CD4-positive, alpha-beta T cell treated with Interleukin-17A for 1 hour (primary cell): ENCODE measurements at regions not wholly inside any gene's neighbourhood (a gene's known extent, or its start where the extent isn't known, plus 50 kb on each side); places are given as distances from the start of the nearest gene placed in this dataset.
A peak's percentile ranks its signal among the peaks of the same experiment; 100 is the strongest.

ENCODE experiments used
- DNase-seq: peaks from one replicate; pipeline ENCODE4 v3.0.0-alpha.2; 2020

DNA sequence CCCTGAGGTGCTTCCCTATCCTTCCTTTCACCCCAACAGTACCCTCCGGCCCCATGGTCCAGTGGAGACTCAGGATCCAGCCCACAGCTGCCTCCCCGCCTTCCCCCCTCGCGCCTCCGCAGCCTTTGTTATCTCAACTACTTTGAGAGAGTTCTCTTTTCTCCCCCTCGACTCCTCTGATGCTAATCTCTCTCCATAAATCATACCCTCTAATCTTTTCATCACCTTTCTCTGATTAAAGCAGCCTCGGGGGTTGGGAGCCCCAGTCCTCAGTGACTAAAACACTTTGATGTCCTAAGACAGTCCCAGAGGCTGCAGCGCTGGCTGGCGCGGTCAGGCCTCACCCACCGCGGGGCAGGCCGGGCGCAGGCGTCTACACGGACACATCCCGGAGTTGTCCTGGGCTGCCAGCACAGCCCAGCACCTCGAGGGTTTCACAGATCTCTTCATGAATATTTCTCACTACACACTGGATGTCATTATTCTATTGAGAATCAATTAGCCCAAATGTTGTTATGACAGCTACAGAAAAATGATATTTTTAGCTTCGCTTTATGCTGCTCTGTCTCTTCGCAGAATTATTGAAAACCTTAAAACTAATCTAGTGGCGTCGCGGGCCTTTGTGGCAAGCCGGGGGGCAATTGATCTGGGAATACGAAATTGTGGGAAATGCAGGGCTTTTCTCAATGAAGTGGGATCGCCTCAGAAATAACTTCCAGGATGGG is 289.5 kb downstream of the RRAGC start:
- no peak for DNase-seq

DNA sequence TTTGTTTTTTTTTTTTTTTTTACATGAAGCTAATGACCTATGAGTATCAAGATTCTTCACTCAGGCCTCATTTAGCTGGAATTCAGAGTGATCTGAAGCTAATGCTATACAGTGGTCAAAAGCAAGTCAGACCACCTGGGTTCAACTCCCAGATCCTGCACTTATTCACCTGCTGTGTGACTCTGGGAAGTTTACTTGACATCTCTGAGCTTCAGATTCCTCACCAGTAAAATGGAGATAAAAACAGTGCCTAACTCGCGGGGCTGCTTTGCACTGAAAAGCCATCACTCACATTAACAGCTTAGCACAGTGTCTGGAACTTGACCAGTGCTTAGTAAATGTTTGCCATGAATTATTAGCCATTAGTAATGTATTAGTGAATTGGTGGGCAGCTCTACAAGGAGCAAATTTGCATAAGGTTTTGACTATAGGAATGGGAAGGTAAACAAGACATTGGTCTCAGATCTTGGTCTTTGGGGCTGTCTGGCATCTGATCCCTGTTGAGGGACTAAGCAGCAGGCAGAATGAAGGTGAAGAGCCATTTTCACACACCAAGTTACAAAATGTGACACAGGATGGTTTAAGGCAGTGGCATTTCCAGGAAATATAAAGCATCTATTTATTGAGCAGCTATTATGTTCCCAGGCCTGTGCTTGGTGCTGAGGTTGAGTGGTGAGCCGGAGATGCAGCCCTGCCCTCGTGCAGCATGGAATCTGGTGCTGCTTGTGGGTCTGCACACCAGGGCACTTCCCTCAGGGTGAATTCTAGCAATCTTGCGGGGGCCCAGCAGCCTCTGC is 291.3 kb downstream of the RRAGC start:
- no peak for DNase-seq

DNA sequence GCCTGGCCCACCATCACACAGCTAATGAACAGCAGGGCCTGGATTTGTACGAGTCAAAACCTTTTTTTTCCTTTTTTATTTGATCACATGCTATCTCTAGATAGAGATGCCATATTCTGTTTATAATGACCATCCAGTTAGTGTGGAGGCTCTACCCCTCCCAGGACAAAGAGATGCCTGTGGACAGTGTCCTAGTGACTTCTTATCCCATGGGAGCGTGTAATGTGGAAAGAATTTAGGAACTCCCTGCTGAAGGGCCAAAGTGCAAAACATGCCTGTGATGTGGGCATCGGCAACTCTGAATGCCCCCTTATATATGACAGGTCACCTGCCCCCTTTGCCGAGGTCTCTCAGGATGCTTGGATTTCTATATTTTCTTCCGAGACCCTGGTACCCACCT is 292.2 kb downstream of the RRAGC start:
- no peak for DNase-seq

DNA sequence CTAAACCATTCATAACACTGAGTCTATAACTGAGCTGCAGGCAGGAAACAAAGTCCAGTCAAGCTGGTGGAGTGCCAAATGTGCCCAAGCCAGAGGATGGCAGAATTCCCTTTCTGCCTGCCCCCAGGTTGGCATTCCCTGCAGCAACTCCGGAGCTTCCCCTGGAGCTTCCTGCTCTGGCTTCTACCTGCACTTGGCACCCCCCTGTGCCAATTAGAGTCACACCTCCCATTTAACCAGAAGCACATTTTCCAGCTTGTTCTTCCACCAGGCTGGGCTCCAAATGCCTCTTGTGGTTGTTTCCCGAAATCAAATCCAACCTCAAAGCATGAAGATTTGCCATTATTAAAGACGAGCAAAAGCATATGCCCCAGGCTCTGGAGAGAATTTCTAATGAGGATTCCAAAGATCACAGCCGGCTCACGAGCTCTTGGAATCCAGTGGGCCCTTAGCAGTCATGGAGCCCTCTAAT is 294.5 kb downstream of the RRAGC start:
- no peak for DNase-seq

DNA sequence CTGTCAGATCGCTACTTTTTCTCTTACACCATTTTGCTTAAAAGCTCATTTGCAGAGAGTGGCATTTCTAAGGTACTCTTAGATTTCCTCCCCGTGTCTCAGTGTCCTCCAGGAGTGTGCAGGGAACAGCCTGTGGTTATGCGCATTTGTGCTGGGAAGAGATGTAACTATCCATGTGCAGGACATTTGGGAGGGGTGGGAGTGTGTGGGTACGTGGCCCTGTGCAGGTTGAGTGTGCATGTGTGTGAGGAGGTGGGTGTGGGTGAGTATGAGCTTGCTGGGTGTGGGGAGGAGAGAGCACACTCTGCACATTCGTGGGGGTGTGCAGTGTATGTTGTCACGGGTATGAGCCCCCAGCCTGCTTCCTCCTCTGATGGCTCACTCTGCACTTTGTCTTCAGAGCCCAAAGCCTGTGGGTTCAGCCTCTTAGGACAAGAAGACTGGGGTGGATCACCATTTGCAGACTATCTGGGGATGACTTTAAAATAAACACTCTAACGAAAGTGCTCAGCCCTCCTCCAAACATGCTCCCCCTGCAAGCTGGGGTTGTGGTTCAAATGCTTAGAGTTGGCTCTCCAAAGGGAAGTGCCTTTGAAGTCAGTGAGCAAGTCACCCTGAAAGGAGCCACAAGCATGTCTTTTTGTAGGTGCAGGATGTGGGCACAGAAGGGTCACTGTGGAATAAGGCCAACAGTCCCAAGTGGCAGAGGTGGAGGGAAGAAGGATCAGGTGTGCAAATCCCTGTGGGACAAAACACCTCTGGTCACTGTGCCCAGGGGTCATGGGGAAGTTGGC is 295.4 kb downstream of the RRAGC start:
- DNase-seq: no peak

DNA sequence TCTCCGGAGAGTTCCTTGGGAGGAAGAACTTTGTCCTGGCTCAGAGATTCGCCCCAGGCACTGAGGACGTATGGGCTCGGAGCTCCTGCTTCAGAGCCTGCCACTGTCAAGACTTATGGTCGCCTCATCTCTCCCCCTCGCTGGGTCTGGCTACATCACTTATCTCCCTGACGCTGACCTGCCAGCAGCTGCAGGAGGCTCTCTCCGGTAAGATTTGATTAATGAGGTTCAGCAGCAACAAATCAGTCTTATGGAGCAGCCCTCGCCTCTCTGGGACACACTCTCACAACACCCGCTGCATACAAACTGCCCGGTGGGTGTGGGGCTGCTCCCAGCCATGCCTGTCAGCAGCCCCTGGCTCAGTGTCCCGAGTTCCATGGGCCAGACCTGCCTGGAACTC is 297.8 kb downstream of the RRAGC start:
- no peak for DNase-seq

DNA sequence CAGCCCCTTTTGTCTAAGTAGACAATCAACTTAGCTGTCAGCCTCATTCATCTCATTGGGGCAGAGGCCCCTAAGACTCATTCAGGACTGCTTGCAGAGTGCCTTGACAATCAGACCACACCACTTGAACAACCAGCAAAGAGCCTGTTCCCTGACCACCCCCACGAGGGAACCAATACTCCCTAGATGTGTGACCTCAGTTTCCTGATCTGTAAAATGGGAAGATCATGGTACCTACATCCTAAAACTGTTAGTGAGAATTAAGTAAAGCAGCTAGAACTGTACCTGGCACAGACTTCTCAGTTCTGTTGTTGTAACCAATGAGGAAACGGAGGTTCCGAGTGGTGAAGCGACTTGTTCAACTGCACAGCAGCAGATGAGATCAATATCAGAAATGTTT is 298.5 kb downstream of the RRAGC start:
- no peak for DNase-seq

DNA sequence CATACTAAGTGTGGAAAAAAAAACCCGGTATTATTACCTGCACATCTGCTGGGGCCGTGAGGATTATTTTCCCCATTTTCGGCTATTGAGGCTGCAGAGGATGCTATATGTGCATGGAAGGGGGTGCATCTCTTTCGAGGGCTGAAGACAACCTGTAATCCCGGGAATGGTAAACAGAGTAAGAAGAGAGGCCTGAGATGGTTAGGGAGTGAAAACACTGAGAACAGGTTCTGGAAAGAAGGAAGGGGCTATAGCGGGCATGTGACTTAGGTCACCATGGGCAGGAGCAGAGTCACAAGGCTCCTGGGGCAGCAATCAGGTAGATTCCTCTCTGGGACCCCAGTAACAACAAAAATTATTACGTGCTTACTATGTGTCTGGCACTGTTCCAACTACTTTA is 299.1 kb downstream of the RRAGC start:
- no peak for DNase-seq

DNA sequence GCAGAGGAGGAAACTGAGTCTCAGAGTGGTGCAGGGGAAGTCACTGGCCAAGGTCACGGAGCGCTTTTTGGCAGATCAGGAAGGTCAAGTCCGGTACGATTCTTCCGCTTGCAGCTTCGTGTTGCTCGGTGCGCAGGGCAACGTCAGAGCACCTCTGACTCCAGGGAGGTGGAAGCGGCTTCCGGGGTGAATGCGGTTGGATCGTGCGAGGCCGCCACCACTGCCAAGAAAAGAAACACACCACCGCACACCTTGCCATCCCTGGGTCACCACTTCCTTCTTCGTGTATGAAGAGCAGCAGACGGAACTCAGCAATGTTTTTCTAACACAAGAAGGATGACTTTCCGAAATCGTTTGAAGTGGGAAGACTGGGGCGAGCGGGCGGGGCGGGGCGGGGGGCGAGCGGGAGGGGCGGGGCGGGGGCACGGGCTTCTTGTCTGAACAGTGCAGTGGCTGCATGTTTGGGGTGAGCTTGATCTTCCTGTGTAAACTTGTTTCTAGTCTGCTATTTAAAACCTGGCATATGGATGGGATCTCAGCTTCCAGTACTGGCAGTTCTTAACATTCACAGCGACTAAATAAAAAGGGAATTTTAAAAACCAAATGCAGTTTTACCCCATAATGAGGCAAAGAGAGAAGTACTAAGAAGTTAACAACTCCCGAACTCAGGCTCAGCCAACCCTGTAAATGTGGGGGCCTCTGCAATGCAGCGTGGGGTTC is 300.0 kb downstream of the RRAGC start:
- peak; percentile 87 for DNase-seq

DNA sequence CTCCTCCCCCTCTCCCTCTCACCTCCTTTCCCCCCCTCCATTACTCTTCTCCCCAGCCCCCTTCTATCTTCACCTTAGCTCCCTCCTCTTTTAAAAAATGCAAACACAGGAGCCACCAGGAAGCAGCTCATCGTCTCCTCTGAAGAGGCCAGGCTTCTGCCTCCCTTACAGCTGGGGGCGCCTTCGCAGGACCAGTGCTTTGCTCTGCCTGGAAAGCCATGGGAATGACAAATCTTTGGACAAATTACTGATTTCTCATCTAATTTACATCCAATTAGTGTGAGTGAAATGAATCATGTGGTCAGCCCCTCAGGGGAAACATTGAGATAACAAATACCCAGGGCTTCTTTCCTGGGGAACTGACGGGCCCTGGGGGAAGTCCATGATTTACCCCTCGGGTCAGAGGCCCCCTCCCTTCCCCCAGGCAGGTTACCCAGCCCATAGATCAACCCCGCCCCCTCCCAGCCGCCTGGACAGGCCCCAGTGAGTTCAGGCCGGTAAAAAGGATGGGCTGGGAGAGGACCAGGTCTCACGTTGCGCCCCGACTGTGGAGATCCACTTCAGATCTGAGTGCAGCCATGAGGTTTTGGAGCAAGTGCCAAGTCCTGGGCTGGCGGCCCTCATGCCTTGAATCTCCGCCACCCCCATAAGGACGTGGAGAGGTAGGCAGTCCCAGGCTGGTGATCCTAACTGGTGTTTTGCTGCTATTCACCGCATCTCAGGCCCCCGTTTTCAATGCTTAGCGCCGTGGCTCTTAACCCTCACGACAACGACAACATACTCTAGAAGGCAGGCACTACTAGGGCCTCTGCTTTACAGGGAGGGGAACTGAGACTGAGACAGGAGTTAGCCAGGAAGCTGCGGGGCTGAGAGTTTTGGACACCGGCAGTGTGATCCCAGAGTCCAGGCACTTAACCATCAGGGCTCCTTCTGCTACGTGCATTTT is 300.8 kb downstream of the RRAGC start:
- no peak for DNase-seq

DNA sequence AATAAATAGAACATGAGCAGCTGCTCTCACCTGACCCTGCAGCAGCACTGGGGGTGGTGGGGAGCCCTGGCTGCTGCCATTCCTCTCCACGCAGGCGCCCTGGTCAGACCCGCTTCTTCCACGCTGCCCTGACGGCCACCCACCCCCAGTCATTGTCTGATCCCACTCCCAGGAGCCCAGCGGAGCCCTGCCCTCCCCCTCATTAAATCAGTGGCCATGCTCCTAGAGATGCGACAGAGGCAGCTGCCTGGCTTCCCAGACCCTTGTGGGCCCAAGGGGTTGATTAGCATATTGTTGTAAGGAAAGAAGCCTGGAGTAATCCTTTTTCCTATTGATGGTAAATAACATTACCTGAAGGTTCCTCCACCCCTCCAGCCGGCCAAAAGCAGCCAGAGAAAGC is 301.5 kb downstream of the RRAGC start:
- no peak for DNase-seq

DNA sequence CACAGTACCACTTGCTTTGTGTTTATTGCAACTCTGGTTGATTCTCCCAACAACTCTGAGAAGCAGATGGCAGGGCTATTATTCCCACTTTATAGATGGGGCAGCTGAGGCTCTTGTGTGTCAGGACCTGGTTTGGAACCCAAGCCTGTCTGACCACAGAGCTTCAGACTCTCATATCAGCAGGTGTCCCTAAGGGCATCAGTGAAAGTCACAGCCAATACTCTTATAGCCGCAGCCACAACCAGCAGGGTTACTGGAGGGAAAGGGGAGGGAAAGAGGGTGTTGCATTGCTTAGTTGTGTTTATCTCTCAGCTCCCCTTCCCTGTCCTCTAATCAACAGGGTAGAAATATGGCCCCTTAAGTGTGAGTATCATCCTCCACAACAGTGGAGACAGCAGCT is 304.0 kb downstream of the RRAGC start:
- DNase-seq: no peak

DNA sequence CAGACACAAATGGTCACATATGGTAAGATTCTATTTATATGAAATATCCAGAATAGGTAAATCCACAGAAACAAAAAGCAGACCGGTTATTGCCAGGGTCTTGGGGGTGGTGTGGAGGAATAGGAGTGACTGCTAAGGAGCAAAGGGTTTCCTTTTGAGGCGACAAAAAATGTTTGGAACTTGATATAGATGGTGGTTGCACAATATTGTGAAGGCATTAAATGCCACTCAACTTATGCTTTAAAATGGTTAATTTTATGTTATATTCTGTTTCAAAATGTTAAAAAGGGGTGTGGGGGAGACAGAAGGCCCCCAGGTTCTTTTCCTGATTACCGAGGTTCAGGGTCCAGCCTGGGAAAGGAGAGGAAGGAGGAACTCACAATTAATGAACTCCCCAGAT is 304.4 kb downstream of the RRAGC start:
- no peak for DNase-seq

DNA sequence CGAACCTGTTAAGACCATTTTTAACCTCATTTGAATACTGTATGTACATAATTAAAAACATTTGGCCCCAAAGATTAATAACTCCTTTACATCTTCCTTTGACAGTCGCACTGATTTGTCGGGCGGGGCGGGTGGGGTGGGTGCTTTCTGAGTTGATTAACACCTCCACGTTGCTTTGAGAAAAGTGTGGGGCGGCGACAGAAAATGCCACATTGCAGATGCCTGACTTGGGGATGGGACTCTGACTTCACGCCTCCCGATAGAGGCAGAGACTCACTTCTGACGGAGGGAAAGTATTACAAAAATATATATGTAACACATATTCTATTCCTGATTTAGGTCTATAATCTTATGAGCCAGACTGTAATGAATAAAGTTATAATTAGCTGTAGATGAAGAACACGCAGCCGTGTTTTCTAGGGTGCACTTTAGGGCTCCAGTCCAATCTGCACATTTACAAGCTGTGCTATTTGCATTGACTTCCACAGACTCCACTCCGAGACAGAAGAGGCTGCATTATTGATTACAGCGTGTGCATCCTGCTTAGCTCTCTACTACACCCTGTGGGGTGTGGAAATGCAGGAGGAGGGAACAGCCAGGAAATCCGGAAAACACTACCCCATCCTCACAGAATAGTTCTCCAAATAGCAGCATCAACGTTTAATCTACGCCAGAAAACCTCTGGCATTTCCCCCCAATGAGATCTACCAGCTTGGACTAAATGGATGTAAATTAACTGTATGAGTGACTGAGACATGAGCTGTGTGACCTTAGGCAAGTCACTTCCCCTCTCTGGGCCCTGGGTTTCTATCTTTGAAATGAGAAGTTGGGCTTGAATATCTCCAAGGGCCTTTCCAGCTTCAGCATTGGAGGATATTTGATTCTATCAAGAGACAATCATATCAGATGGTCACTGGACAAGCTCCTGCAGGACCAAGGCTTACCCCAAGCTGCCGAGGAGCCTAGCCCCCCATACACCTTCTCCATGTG is 308.0 kb downstream of the RRAGC start:
- DNase-seq: no peak

DNA sequence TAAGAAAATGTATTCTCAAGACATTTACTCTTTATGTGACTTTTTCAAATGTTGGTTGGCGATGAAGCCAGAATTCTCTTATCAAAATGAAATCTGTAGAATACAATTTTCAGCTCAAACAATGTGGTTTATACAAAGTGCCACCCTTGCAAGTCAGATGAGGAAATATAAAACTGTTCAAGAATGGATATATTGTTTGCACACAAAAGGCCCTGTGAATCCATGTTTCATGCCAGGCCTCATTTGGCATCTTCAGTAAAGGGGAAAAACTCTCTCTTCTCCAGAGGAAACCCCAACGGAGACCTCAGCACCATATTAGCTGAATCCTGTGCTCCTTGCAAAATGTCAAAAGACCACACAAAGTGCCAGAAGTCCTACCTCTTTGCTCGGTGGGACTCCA is 310.4 kb downstream of the RRAGC start:
- DNase-seq: no peak

DNA sequence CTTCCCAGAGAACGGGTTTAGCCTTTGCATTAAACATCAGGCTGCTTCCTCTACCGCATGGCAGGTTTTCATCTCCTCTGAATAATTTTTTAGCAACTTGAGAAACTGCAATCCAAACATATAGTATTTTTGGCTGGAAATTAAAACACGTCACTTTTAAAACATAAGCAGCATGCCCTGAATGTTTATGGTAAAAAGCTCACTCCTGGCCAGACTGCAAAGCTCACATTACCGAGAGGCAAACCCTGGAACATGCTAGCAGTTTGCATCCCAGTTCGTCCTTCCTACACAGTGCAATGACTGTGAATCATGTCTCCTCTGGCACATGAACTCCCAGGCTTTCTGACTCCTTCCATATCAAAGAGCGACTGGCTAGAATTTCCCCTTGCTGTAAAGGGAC is 312.3 kb downstream of the RRAGC start:
- no peak for DNase-seq

DNA sequence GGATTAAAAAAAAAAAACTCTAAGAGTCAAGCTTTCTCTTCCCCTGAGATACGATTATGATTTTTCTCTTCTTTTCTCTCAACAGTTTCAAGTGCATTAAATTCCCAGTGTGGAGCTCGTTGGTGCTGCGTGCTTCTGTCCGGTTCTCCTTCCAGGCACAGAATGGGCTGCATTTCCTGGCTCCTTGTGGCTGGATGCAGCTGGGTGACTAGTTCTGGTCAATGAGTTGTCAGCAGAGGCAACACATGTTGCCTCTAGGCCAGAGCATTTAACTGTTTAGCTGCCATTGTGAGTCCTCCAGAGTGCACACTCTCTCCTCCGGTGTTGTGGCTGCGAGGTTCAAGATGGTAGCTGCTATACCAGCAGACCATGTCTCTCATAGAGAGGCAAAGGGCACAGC is 312.9 kb downstream of the RRAGC start:
- DNase-seq: no peak

DNA sequence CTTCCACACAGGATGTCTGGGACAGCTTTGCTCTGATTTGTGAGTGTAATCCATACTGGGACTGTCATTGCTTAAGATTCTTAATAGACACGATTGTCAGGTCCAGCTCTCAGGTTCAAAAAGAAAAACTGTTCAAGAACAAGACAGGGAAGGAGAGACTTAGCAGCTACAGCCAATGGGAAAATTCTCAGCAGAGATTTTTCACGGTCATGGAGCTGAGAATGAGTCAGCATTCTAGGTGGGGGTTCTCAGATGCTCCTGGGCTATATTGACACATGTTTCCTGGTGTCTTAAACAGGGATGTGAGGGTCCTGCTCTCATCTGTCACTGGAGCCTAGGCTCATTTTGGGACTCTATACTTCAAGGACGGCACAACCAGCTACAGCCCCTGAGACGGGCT is 318.3 kb downstream of the RRAGC start:
- no peak for DNase-seq

DNA sequence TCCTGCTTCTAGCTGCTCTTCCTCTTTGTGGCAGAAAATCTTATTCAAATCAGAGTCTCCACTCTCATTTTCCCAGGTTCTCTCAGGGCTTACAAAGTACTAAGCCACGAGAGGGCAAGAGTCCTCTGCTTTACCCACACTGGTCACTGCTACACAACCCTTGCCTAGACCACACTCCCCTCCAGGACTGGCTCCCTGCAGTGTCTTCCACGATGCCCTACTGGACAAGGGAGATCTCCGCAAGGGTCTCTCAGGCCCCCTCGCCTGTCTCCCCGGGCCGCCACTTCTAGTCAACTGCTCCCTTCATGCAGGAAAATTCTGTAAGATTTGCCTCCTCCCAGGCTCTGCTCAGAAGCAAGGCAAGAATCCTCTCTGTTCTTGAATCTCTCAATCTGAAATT is 319.6 kb downstream of the RRAGC start:
- no peak for DNase-seq

DNA sequence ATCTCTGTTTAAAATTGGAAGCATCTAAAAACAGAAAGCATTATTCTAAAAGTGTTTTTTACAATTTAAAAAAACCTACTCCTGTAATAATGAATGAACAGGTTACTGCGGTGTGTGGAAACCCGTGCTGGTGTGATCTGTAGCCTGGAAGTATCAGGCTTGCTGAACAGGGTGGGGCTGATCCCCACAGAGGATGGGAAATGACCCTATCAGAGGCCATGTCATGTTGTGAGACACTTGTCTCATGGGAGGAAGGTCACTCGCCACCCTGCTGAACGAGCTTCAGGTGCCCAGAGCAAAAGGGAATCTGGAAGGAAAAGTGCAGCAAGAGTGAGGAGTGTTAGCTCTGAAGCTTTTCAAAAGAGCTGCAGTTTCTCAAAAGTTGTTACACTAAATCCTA is 320.7 kb downstream of the RRAGC start:
- no peak for DNase-seq

DNA sequence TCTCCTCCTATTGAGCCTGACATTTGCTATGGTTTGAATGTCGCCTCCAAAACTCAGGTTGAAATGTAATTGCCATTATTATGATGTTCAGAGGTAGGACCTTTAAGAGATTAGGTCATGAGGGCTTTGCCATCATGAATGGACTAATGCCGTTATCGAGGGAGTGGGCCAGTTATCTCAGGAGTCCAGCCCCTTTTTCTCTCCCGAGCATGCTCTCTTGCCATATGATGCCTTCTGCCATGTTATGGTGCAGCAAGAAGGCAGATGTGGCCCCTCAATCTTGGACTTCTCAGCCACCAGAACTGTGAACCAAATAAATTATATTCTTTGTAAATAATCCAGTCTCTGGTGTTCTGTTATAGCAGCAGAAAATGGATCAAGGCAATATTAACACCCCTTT is 323.5 kb downstream of the RRAGC start:
- DNase-seq: no peak
